IPS-11a (cell line): ENCODE measurements at regions not wholly inside any gene's neighbourhood (a gene's known extent, or its start where the extent isn't known, plus 50 kb on each side); places are given as distances from the start of the nearest gene placed in this dataset.
"Not testable (repeated sequence)": the region's sequence is repeated elsewhere in the genome, so short reads cannot be mapped to it uniquely, and the experiment has no call there.

Experiments used
- H3K4me3 ChIP-seq: one replicate; pipeline ENCODE4 v1.5.1; 2013; ENCODE audit warnings: low read depth, low read length, control low read depth

- H3K4me3 ChIP-seq = not testable (repeated sequence)
These were observed 132.9 kb downstream of the FAM72B start for GRCh38 chr1:121051161-121051790.

DNA sequence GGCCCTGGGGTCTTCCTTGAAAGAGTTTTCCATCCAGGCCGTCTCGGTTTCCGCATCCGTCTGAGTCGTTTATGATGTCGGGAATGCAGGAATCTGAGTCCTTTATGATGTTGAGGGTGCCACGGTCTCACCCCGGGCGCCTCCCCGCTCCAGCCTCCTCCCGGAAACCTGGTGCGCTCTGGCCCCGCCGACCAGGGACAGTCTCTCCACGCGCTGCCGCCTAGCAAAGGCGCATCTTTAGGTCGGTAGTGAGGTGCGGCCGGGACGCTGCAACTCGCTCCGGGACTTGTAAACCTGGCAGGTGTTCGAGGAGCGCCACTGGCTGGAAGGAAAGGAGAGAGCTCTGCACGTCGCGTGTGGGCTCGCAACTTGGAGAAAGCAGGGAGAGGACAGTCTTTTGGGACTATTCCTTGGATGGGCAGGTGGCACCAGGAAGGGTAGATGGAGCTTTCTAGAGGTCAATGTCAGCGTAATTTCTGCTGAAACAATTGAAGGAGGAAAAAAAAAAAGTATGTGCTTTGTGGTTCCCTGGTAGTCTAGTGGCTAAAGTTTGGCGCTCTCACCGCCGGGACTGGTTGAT, 132.0 kb downstream of the FAM72B start:
- peak overlapping the region; percentile 24 for H3K4me3 ChIP-seq

DNA sequence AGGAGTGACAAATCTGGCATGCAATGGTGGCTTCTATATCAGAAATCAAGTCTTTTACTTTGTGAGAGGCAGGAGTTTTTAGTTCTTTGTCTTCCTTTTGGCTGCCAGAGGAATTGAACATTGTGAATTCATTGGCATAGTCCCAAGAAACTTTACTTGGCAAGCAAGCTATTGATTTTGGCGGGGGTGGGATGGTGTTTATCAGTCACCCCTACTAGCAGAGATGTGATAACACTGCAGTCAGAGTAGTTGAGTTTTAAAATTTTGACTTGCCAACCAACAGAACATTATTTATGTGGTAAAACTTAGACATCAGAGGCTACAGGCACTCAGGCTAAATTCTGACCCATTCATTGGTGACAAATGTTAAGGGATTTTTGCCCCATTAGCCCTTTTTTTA, 129.2 kb downstream of the FAM72B start:
- H3K4me3 ChIP-seq = not testable (repeated sequence)

DNA sequence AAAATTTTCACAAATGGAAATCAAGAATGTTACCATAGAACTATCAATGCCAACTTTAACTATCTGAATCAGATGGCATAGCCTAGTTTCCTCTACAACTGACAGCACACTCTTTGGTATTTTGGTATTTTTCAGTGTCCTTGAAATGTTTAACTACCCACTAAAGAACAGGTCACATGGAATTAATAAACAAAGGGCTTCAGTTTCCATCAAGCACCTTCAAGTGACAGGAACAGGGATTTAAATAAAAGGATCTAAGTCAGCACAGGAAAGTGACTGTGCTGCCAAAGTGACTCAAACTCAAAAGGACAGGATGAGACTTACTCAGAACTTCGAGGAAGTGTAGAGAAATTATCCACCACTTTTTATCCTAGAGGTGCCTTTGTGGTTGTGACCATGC, 117.2 kb downstream of the FAM72B start:
- H3K4me3 ChIP-seq = not testable (repeated sequence)

DNA sequence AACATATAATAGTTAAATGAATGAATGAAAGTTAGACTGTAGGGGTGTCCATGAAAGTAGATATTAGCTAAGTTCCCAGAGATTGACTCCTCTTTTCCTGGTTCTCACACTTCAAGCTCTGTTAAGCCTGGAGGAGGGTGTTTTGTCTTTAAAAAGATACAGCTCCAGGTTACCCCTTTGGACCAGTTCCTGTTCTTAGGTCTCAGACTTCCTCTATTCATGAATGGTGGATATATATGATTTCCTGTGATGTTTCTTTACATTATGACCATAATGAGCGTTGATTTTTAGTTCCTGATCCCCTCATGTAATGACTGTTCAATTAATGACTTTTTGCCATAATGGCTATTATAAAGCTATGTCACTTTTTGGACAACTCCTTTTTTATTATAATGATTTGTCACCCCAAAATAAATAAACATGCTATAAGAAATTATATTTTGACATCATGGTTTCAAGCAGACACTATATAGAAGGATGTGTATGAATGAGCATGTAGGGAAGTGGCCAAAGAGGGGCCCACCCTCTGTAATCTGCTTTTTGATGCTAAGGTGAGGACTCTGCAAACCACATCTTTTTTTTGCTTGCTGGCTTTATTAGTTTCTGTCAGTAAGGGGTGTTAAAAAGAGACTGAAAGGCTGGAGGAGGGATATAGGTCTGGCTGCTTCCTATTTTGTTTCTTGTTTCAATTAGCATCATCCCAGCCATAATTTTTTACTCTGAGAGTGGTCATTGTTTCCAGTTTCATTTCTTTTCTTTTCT, 115.2 kb downstream of the FAM72B start:
- H3K4me3 ChIP-seq = not testable (repeated sequence)

- H3K4me3 ChIP-seq = not testable (repeated sequence)
These were observed 110.3 kb downstream of the FAM72B start for GRCh38 chr1:121073852-121074251.

DNA sequence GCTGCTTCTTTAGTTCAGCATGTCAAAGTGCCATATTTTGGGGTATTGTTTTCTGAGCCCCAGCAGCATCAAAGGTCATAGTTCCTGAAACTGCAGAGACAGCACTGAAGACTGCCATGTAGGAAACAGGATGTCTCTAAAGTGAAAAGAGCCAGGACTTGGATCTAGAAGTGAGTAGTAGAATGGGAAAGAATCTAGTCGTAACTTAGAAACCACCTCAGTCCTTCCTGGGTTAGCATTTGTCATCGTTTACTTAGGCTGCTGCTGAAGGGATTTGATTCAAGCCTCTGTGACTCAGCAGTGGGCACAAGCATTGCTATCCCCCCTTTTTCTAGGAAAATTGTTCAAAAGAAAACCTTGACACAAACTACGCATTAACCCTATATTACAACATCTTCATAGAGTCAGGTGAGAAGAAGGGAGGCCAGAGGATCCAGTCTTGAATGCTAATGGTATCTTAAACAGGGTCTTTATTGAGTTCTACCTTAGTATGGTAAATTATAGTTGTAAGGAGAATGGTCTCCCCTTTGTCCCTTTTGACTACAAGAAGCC, 108.8 kb downstream of the FAM72B start:
- not testable (repeated sequence) for H3K4me3 ChIP-seq

DNA sequence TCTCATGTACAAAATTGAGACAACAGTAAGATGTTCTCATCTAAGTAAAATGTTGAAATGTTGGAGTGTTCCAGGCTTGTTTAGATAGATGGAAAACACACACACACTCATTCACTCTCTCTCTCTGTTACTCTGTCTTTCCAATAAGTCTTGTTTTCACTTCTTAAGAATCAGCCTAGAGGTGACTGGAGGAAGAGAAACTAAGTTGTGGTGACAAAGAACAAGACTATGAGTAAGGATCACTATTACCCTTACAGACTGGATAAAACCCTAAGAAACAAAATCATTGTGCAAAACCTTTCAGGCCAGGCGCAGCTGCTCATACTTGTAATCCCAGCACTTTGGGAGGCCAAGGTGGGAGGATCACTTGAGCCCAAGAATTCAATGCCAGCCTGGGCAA, 107.5 kb downstream of the FAM72B start:
- H3K4me3 ChIP-seq = not testable (repeated sequence)

GRCh38 chr1:121079655-121080054, 104.5 kb downstream of the FAM72B start:
- H3K4me3 ChIP-seq = not testable (repeated sequence)

- H3K4me3 ChIP-seq = not testable (repeated sequence)
These were observed 103.8 kb downstream of the FAM72B start for GRCh38 chr1:121080197-121080903.

DNA sequence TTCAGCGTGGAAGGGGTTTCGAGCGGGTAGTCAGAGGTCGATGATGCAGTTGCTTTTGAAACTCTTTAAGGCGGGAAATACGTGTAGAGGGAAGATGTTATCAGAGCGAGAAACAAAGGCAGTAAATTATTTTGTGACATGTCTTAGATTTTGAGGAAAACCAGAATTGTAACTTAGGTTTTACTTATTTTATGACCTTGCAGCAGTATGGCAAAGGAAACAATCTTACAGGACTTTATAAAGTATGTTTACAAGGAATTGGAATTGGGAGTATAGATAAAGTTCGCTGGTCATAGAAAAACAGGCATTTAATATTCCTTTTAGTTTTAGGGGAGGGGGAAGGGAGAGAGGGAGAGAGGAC, 103.3 kb downstream of the FAM72B start:
- H3K4me3 ChIP-seq = not testable (repeated sequence)

DNA sequence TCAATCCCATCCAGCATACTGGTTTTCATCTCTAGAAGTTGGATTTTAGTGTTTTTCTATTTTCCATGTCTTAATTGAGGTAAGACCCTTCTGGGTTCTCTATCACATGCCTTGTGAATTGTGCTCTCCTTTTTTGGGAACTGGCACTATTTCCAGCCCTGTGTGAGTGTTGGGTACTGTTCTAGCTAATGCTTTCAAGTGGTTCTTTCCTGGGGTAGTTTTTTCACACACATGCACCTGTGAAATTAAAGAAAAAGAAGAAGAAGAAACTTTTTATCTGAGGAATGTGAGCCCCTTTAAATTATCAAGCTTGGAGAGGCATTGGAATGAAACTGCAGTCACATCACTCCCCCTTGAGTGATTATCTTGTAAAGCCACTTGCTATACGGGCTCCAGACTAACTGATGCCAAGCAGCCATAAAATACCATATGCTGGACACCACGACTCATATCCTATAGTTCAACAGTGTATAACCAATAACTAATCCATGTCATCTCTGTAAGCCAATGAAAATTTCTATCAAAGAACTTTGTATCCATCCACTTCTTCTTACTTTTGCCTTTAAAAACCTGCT, 102.4 kb downstream of the FAM72B start:
- not testable (repeated sequence) for H3K4me3 ChIP-seq

DNA sequence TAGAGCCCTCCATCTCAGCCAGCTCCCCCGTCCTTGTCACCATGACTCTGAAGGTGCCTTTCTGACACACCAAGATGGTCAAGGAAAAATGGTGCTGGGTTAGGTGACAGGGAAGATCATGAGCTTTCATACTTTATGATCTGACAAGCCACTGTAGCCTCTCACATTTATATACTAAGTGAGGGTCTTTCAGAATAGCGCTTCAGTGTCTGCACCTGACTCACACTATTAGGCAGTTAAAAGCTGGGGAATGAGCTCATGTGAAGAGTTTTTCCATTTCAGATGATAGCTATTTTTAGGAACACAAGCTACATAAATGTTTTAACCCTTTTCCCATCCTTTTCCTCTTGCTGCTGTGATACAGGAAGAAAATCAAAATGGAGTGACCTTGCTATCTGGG, 101.1 kb downstream of the FAM72B start:
- not testable (repeated sequence) for H3K4me3 ChIP-seq

- not testable (repeated sequence) for H3K4me3 ChIP-seq
These were observed 97.9 kb downstream of the FAM72B start for GRCh38 chr1:121086249-121086648.

GRCh38 chr1:121087221-121087620, 96.9 kb downstream of the FAM72B start:
- not testable (repeated sequence) for H3K4me3 ChIP-seq

DNA sequence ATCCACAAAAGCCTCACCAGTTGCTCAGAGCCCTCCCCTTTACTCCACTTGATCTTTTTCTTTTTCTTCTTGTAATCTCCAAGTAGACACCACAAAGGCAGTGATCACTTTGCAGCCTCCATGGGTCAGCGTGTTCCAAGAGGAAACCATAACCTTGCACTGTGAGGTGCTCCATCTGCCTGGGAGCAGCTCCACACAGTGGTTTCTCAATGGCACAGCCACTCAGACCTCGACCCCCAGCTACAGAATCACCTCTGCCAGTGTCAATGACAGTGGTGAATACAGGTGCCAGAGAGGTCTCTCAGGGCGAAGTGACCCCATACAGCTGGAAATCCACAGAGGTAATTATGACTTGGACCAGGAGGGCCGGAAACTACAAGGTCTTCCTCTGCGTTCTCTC, 95.6 kb downstream of the FAM72B start:
- not testable (repeated sequence) for H3K4me3 ChIP-seq

- H3K4me3 ChIP-seq = not testable (repeated sequence)
These were observed 91.7 kb downstream of the FAM72B start for GRCh38 chr1:121092329-121092968.

GRCh38 chr1:121095014-121095413, 89.1 kb downstream of the FAM72B start:
- H3K4me3 ChIP-seq = not testable (repeated sequence)

GRCh38 chr1:121097127-121097866, 86.8 kb downstream of the FAM72B start:
- peak overlapping the region; percentile 20 for H3K4me3 ChIP-seq

DNA sequence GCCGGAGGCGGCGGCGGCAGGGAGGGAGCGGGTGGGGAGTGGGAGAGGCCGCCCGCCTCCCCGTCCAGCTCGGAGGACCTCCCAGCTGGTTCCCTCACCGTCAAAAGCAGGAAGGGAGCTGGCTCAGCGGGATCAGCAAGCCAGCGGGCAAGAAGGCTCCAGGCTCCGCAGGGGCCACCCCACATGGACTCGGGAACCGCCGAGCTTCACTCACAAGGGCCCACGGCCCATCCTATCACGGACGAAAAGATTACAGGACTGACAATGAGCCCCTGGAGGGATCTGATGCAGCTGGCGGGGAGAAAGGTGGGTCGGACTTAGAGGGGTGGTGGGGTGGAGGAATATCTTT, 86.3 kb downstream of the FAM72B start:
- peak overlapping the region; percentile 20 for H3K4me3 ChIP-seq
